ENCODE measurements at regions not wholly inside any gene's neighbourhood (a gene's known extent, or its start where the extent isn't known, plus 50 kb on each side); places are given as distances from the start of the nearest gene placed in this dataset.

GRCh38 chr5:74510476-74511075, 130.0 kb downstream of the ENC1 start:
- Histone ChIP-seq H3K4me2 (ENCODE audit: low read length) (no peak overlapping the region), H3F3A (ENCODE audit: insufficient read depth, low read length, poor library complexity, severe bottlenecking) (no peaks in the 10 kb centered on the region), H3K9ac (ENCODE audit: low read length) (no peak overlapping the region), H3K27ac (ENCODE audit: low read length) (no peak overlapping the region), H3K9me2 (ENCODE audit: insufficient read depth, low read length) (no peaks in the 10 kb centered on the region), H3K79me2 (replicated peaks; ENCODE audit: insufficient read depth, low read length) (no peaks in the 10 kb centered on the region), H3K4me3 (ENCODE audit: low read length) (no peak overlapping the region), H4K20me1 (ENCODE audit: insufficient read depth) (no peaks in the 10 kb centered on the region), H3K27me3 (ENCODE audit: insufficient read depth, low read depth, low read length) (no peaks in the 10 kb centered on the region), H3K36me3 (ENCODE audit: insufficient read depth, low read length) (no peaks in the 10 kb centered on the region), H2AFZ (ENCODE audit: low read depth, low read length) (no peak overlapping the region), H3K9me3 (ENCODE audit: low read length) (no peaks in the 10 kb centered on the region)
- TF ChIP-seq EP300 (conservative IDR thresholded peaks at IDR 0.05; ENCODE audit: poor library complexity, severe bottlenecking): no peak
- no peak for TF ChIP-seq RAD21 (conservative IDR thresholded peaks at IDR 0.05)
- TF ChIP-seq, protein P1, sequence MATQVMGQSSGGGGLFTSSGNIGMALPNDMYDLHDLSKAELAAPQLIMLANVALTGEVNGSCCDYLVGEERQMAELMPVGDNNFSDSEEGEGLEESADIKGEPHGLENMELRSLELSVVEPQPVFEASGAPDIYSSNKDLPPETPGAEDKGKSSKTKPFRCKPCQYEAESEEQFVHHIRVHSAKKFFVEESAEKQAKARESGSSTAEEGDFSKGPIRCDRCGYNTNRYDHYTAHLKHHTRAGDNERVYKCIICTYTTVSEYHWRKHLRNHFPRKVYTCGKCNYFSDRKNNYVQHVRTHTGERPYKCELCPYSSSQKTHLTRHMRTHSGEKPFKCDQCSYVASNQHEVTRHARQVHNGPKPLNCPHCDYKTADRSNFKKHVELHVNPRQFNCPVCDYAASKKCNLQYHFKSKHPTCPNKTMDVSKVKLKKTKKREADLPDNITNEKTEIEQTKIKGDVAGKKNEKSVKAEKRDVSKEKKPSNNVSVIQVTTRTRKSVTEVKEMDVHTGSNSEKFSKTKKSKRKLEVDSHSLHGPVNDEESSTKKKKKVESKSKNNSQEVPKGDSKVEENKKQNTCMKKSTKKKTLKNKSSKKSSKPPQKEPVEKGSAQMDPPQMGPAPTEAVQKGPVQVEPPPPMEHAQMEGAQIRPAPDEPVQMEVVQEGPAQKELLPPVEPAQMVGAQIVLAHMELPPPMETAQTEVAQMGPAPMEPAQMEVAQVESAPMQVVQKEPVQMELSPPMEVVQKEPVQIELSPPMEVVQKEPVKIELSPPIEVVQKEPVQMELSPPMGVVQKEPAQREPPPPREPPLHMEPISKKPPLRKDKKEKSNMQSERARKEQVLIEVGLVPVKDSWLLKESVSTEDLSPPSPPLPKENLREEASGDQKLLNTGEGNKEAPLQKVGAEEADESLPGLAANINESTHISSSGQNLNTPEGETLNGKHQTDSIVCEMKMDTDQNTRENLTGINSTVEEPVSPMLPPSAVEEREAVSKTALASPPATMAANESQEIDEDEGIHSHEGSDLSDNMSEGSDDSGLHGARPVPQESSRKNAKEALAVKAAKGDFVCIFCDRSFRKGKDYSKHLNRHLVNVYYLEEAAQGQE (IDR thresholded peaks at IDR 0.05; ENCODE audit: borderline replicate concordance): no peak
- no peak for TF ChIP-seq SMC3 (conservative IDR thresholded peaks at IDR 0.05; ENCODE audit: poor library complexity)
- no peak for TF ChIP-seq POLR2AphosphoS5 (IDR thresholded peaks at IDR 0.05)
- TF ChIP-seq TAF1 (IDR thresholded peaks at IDR 0.05; ENCODE audit: low read depth): no peak
- TF ChIP-seq CTCF (IDR thresholded peaks at IDR 0.05; ENCODE audit: poor library complexity, severe bottlenecking): no peak
- TF ChIP-seq EZH2 (IDR thresholded peaks at IDR 0.05; ENCODE audit: borderline replicate concordance, insufficient read depth, low read length, poor library complexity, severe bottlenecking): no peak
- no peak for TF ChIP-seq MXI1 (conservative IDR thresholded peaks at IDR 0.05; ENCODE audit: poor library complexity, severe bottlenecking)

DNA sequence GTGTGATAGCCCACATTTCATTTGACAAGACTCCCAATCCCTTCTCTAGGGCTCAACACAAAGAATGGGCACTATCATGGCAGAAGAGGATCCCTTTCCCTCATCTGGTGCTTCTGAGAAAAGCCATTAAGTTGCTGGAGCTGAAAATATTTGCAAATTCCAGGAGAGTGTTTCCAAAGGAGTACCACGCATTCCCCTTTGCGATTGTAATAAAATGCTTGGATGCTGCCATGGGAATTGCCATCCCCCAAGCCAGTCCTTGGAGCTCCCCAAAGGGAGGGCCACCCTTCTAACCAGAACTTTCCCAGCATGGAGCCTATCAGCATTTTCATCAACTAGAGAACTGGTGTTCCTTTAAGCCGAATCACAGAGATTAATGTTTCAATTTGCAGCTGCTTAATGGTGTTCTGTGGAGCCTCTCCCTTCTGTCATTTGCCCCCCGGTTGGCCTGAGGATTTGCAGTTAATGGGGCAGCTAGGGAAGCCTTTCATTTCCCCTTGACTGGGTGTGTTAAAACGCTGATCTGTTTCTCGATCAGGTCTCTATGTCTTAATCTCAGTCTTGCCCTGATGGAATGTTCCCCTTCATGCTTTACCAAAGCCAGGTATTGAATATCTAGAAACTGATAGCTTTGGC, 133.0 kb downstream of the ENC1 start:
- TF ChIP-seq SMC3 (conservative IDR thresholded peaks at IDR 0.05; ENCODE audit: poor library complexity) (no peak), TAF1 (IDR thresholded peaks at IDR 0.05; ENCODE audit: low read depth) (no peak), MXI1 (conservative IDR thresholded peaks at IDR 0.05; ENCODE audit: poor library complexity, severe bottlenecking) (no peak), EZH2 (IDR thresholded peaks at IDR 0.05; ENCODE audit: borderline replicate concordance, insufficient read depth, low read length, poor library complexity, severe bottlenecking) (no peak), RAD21 (conservative IDR thresholded peaks at IDR 0.05) (no peak), EP300 (conservative IDR thresholded peaks at IDR 0.05; ENCODE audit: poor library complexity, severe bottlenecking) (no peak), POLR2AphosphoS5 (IDR thresholded peaks at IDR 0.05) (no peak), CTCF (IDR thresholded peaks at IDR 0.05; ENCODE audit: poor library complexity, severe bottlenecking) (no peak)
- TF ChIP-seq, protein P1 (IDR thresholded peaks at IDR 0.05; ENCODE audit: borderline replicate concordance): no peak
- no peak overlapping the region for H2AFZ ChIP-seq (ENCODE audit: low read depth, low read length)
- H3K27ac ChIP-seq (ENCODE audit: low read length): no peak overlapping the region
- H3K9me2 ChIP-seq (ENCODE audit: insufficient read depth, low read length): no peaks in the 10 kb centered on the region
- H3K27me3 ChIP-seq (ENCODE audit: insufficient read depth, low read depth, low read length): no peaks in the 10 kb centered on the region
- no peaks in the 10 kb centered on the region for H3K79me2 ChIP-seq (replicated peaks; ENCODE audit: insufficient read depth, low read length)
- no peaks in the 10 kb centered on the region for H3K9me3 ChIP-seq (ENCODE audit: low read length)
- no peak overlapping the region for H3K4me2 ChIP-seq (ENCODE audit: low read length)
- no peaks in the 10 kb centered on the region for H4K20me1 ChIP-seq (ENCODE audit: insufficient read depth)
- H3K9ac ChIP-seq (ENCODE audit: low read length): no peak overlapping the region
- H3F3A ChIP-seq (ENCODE audit: insufficient read depth, low read length, poor library complexity, severe bottlenecking): no peaks in the 10 kb centered on the region
- no peaks in the 10 kb centered on the region for H3K36me3 ChIP-seq (ENCODE audit: insufficient read depth, low read length)
- H3K4me3 ChIP-seq (ENCODE audit: low read length): no peak overlapping the region
